ENCODE measurements at regions not wholly inside any gene's neighbourhood (a gene's known extent, or its start where the extent isn't known, plus 50 kb on each side); places are given as distances from the start of the nearest gene placed in this dataset.

GRCh38 chr5:15092801-15093200 lies 221.2 kb upstream of the ANKH start:
- intact Hi-C loops (cut with DNase I; ENCODE audit: low total_unique reads), result no loop called here
- no peak overlapping the region for H3K4me3 ChIP-seq
- no peak overlapping the region for H3K27ac ChIP-seq
- H3K9me3 ChIP-seq, result no peaks in the 10 kb centered on the region
- H3K4me1 ChIP-seq, result no peaks in the 10 kb centered on the region
- H3K36me3 ChIP-seq, result no peaks in the 10 kb centered on the region
- TF ChIP-seq POLR2A (IDR thresholded peaks at IDR 0.05) (no peak), CTCF (IDR thresholded peaks at IDR 0.05) (no peak)
- no peaks in the 10 kb centered on the region for H3K27me3 ChIP-seq
- DNase-seq, result no peak

GRCh38 chr5:15085671-15086070 lies 214.1 kb upstream of the ANKH start:
- H3K27ac ChIP-seq, result no peak overlapping the region

GRCh38 chr5:15082096-15082495 lies 210.5 kb upstream of the ANKH start:
- Histone ChIP-seq H3K4me3 (no peak overlapping the region), H3K36me3 (no peaks in the 10 kb centered on the region), H3K9me3 (no peaks in the 10 kb centered on the region), H3K4me1 (no peaks in the 10 kb centered on the region), H3K27ac (no peak overlapping the region), H3K27me3 (no peaks in the 10 kb centered on the region)
- TF ChIP-seq POLR2A (IDR thresholded peaks at IDR 0.05) (no peak), CTCF (IDR thresholded peaks at IDR 0.05) (no peak)
- DNase-seq, result no peak
- intact Hi-C loops (cut with DNase I; ENCODE audit: low total_unique reads), result no loop called here

More at GRCh38 chr5:15085671-15086070, 214.1 kb upstream of the ANKH start:
- DNase-seq, result no peak
- TF ChIP-seq CTCF (IDR thresholded peaks at IDR 0.05) (no peak), POLR2A (IDR thresholded peaks at IDR 0.05) (no peak)
- intact Hi-C loops (cut with DNase I; ENCODE audit: low total_unique reads), result no loop called here
- Histone ChIP-seq H3K36me3 (no peaks in the 10 kb centered on the region), H3K4me1 (no peaks in the 10 kb centered on the region), H3K9me3 (no peaks in the 10 kb centered on the region), H3K4me3 (no peak overlapping the region), H3K27me3 (no peaks in the 10 kb centered on the region)

- intact Hi-C loops (cut with DNase I; ENCODE audit: low total_unique reads), result no loop called here
- H3K27ac ChIP-seq, result no peak overlapping the region
- no peak for TF ChIP-seq CTCF (IDR thresholded peaks at IDR 0.05)
- no peak for TF ChIP-seq POLR2A (IDR thresholded peaks at IDR 0.05)
Measured at GRCh38 chr5:15080219-15080618, 208.6 kb upstream of the ANKH start.

GRCh38 chr5:15079566-15079965 lies 208.0 kb upstream of the ANKH start:
- DNase-seq, result no peak
- no peak overlapping the region for H3K27ac ChIP-seq

More at GRCh38 chr5:15080219-15080618, 208.6 kb upstream of the ANKH start:
- no peak for DNase-seq
- Histone ChIP-seq H3K9me3 (no peaks in the 10 kb centered on the region), H3K4me3 (no peak overlapping the region), H3K36me3 (no peaks in the 10 kb centered on the region), H3K4me1 (no peaks in the 10 kb centered on the region), H3K27me3 (no peaks in the 10 kb centered on the region)

More at GRCh38 chr5:15079566-15079965, 208.0 kb upstream of the ANKH start:
- no peak overlapping the region for H3K4me3 ChIP-seq
- no peak for TF ChIP-seq CTCF (IDR thresholded peaks at IDR 0.05)
- no peak for TF ChIP-seq POLR2A (IDR thresholded peaks at IDR 0.05)
- H3K27me3 ChIP-seq, result no peaks in the 10 kb centered on the region
- H3K4me1 ChIP-seq, result no peaks in the 10 kb centered on the region
- no peaks in the 10 kb centered on the region for H3K9me3 ChIP-seq
- intact Hi-C loops (cut with DNase I; ENCODE audit: low total_unique reads), result no loop called here
- H3K36me3 ChIP-seq, result no peaks in the 10 kb centered on the region

All from uterus (tissue), 3 donors.